Cardiac fibroblast (primary cell): ENCODE measurements at regions not wholly inside any gene's neighbourhood (a gene's known extent, or its start where the extent isn't known, plus 50 kb on each side); places are given as distances from the start of the nearest gene placed in this dataset.
A peak's percentile ranks its signal among the peaks of the same experiment; 100 is the strongest.
"Not testable (repeated sequence)": the region's sequence is repeated elsewhere in the genome, so short reads cannot be mapped to it uniquely, and the experiment has no call there.

Experiments
- DNase-seq, 2 donors: peaks; one replicate each; pipeline versions ENCODE4 v3.0.0 to v3.0.0-alpha.2; 2010; ENCODE audit warnings: low read depth in 2 of 2
- H3K4me3 ChIP-seq, 2 donors: replicated peaks in 1 of 2; 1 replicate in 1 of 2; 2 replicates in 1 of 2; pipeline ENCODE4 v1.5.1; 2011; ENCODE audit warnings: low read depth in 2 of 2, low read length in 2 of 2, mild to moderate bottlenecking in 2 of 2, moderate library complexity in 1 of 2
- CTCF ChIP-seq: IDR thresholded peaks from one replicate; pipeline ENCODE4 v1.5.1; 2011; ENCODE audit warnings: low read depth, mild to moderate bottlenecking, low read length, inconsistent platforms

DNA sequence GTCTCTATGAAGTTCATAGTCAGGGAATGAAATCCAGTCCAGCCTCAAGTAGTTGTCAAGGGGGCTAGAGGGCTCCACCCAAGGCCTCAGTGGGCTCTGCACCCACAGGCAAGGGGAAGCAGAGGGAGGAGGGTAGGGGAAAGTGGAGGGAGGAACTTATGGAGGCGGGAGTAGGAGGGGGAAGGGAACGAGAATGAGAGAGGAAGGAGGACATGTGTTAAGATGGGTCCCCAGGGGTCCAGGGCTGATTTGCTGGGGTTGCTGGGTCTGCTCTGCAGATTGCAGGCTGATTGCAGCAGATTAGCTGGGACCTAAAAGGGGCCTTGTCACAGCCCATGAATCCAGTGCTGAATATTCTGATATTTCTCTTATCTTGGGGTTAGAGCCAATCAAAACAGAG is 166.9 kb upstream of the IL12B start:
- TF ChIP-seq CTCF: no peak
- no peak overlapping the region for H3K4me3 ChIP-seq
- DNase-seq: no peak

- TF ChIP-seq CTCF: no peak
- no peak overlapping the region for H3K4me3 ChIP-seq
- no peak for DNase-seq
These were observed 168.3 kb upstream of the IL12B start for GRCh38 chr5:159498630-159499029.

DNA sequence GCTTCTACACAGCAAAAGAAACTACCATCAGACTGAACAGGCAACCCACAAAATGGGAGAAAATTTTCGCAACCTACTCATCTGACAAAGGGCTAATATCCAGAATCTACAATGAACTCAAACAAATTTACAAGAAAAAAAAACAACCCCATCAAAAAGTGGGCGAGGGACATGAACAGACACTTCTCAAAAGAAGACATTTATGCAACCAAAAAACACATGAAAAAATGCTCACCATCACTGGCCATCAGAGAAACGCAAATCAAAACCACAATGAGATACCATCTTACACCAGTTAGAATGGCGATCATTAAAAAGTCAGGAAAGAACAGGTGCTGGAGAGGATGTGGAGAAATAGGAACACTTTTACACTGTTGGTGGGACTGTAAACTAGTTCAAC is 171.8 kb upstream of the IL12B start:
- not testable (repeated sequence) for DNase-seq, H3K4me3 ChIP-seq

- TF ChIP-seq CTCF: no peak
- no peak overlapping the region for H3K4me3 ChIP-seq
- DNase-seq: no peak
These were observed 172.9 kb upstream of the IL12B start for GRCh38 chr5:159503236-159503635.

DNA sequence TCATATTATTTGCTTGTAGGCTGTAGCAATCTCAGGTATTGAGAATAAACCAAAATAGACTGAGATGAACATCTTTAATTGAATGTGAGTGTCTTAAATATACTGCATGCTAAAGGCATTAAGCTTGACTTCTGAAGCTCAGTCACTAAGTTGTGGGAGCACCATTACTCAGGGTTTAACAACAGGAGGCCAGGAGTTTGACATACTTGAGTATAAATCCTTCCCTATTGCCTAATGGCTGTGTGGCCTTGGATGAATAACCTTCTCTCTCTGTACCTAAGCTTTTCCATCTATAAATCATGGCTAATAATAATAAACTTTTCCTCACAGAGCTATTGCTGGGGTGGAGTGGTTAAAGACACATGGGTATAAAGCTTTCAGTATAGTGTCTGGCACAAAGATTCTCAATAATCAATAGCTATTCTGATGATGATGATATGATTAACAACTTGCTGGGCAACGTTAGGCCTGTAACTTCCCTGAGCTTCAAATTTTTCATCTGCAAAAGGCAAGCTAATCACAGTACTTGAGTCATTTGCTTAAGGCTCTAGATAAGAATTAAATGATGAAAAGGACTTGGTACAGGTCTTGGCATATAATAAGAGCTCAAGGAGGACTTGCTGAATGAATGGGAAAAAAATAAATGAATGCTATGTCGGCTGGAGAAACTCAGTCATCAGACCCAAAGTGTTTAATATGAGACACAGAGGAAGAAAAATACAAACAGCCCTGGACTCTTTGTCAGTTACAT is 174.0 kb upstream of the IL12B start:
- no peak overlapping the region for H3K4me3 ChIP-seq
- peak; percentile 11 to 40 for DNase-seq
- TF ChIP-seq CTCF: no peak

DNA sequence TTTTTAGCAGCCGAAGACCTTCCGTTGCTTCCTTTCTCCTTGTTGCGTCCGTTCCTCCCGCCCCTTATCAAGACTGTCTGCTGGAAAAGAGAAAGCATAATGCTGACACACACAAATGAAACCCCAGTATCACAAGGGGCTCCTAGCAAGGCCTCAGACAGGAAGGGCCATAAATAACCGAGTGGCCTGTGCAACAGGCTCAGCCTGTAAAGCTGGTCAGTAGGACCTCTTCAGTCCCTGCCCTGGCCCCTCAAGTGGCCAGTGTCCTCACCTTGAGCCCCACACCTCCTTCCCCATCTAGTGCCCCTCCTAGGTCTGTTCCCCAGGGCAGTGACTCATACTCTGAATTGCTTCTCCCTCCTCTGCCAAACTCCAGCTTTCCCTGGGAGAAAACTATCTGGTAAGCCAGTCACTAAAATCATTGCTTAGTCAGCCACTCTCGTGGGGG is 174.6 kb upstream of the IL12B start:
- DNase-seq: peak; percentile 74 to 78
- no peak for TF ChIP-seq CTCF
- no peak overlapping the region for H3K4me3 ChIP-seq

DNA sequence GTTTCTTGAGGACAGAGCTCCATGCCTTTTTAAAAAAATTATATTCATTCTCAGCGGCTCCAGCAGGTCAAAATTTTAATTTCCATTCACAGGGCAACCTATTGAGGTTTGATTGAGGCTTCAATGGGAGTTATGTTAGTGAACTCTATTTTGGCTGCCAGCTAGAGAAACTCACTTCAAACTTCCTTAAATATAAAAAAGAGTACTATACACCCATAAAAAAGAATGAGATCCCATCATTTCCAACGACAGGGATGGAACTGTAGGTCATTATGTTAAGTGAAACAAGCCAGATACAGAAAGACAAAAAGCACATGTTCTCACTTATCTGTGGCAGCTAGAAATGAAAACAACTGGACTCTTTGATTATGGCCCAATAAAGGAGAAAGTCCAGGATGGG is 176.8 kb upstream of the IL12B start:
- no peak overlapping the region for H3K4me3 ChIP-seq
- DNase-seq: no peak
- no peak for TF ChIP-seq CTCF
